Neural progenitor cell (in vitro differentiated cells): ENCODE measurements at regions not wholly inside any gene's neighbourhood (a gene's known extent, or its start where the extent isn't known, plus 50 kb on each side); places are given as distances from the start of the nearest gene placed in this dataset.

Source experiments
- CTCF ChIP-seq: fragments of 200-600 bp; sonication (generic); IDR thresholded peaks from 2 replicates; pipeline ENCODE4 v1.5.1; 2017; ENCODE audit warnings: antibody characterized with exemption, mild to moderate bottlenecking
- EZH2 ChIP-seq: fragments of 200-600 bp; sonication (generic); IDR thresholded peaks from 2 replicates; pipeline ENCODE4 v1.6.1; 2017; ENCODE audit warnings: antibody characterized with exemption, mild to moderate bottlenecking, moderate library complexity
- EZH2phosphoT487 ChIP-seq: fragments of 200-600 bp; sonication (generic); IDR thresholded peaks from 2 replicates; pipeline ENCODE4 v1.6.1; 2017; ENCODE audit warnings: antibody characterized with exemption

DNA sequence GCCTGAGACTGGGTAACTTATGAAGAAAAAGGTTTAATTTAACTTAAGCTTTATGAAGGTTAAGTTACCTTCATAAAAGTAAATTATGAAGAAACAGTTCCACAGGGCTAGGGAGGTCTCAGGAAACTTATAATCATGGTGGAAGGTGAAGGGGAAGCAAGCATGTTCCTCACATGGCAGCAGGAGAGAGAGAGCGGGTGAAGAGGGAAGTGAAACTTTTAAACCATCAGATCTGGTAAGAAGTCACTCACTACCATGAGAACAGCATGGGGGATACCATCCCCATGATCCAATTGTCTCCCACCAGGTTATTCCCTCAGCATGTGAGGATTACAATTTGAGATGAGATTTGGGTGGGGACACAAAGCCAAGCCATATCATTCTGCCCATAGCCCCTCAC lies 944.7 kb upstream of the NDST4 start:
- TF ChIP-seq CTCF: no peak
- TF ChIP-seq EZH2phosphoT487: no peak
- TF ChIP-seq EZH2: no peak
